NT2/D1 (cell line): ENCODE measurements at regions not wholly inside any gene's neighbourhood (a gene's known extent, or its start where the extent isn't known, plus 50 kb on each side); places are given as distances from the start of the nearest gene placed in this dataset.

Experiments
- SUZ12 ChIP-seq: IDR thresholded peaks from 2 replicates; pipeline ENCODE4 v1.6.1; 2011; ENCODE audit not compliant: insufficient read length, insufficient read depth; ENCODE audit errors: extremely low read depth
- YY1 ChIP-seq: IDR thresholded peaks from 2 replicates; pipeline ENCODE4 v1.6.1; 2011; ENCODE audit not compliant: insufficient read length, insufficient read depth
- ZNF274 ChIP-seq: IDR thresholded peaks from 2 replicates; pipeline ENCODE4 v1.6.1; 2011; ENCODE audit warnings: mild to moderate bottlenecking, low read depth, low read length

DNA sequence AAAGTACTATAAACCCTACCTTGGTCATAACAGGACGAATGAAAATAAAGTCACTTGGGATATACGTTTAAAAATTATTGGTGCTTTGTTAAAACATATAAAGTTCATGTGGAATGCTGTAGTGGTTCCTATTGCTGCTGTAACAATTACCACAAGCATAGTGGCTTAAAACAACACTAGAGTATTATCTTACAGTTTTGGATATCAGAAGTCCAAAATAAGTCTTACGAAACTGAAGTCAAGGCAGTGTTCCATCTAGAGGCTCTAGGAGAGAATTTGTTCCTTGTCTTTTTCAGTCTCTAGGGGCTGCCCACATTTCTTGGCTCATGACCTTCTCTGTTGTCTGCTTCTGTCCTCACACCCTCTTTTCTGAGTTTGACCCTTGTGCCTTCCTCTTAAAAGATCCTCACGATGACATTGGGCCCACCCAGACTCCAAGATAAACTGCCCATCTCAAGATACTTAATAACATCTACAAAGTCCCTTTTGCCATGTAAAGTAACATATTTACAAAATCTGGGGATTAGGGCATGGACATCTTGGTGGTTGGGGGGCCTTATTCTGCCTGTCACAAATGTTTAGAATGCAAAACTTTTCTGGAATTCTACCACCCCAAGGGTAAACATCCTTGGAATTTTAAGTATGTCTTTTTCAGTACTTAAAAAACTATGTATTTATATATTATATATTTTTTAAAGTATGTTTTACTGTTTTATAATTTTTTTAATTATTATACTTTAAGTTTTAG, 178.1 kb downstream of the ETNK1 start:
- TF ChIP-seq ZNF274 (no peak), YY1 (no peak), SUZ12 (no peak)
